GM06990 (cell line): ENCODE measurements at regions not wholly inside any gene's neighbourhood (a gene's known extent, or its start where the extent isn't known, plus 50 kb on each side); places are given as distances from the start of the nearest gene placed in this dataset.

ENCODE experiments used
- DNase-seq: peaks from one replicate; pipeline ENCODE4 v3.0.0-alpha.2; 2011; ENCODE audit not compliant: insufficient read length; ENCODE audit errors: extremely low read depth
- H3K27me3 ChIP-seq: replicated peaks from 2 replicates; pipeline ENCODE4 v1.6.0; 2011; ENCODE audit warnings: low read length; ENCODE audit not compliant: control insufficient read depth, insufficient read depth
- H3K36me3 ChIP-seq: 2 replicates; pipeline ENCODE4 v1.5.1; 2011; ENCODE audit warnings: low read length; ENCODE audit not compliant: control insufficient read depth, insufficient read depth
- H3K4me3 ChIP-seq: replicated peaks from 2 replicates; pipeline ENCODE4 v1.5.1; 2011; ENCODE audit warnings: low read depth, mild to moderate bottlenecking, control low read depth, low read length
- CTCF ChIP-seq: IDR thresholded peaks from 2 replicates; pipeline ENCODE4 v1.5.1; 2011; ENCODE audit warnings: low read length, control low read depth, mild to moderate bottlenecking, inconsistent platforms; ENCODE audit not compliant: insufficient read depth, poor library complexity, severe bottlenecking

GRCh38 chr2:11983401-11983800, 237.0 kb downstream of the LPIN1 start:
- H3K27me3 ChIP-seq, result no peaks in the 10 kb centered on the region
- DNase-seq, result no peak

GRCh38 chr2:11983870-11984269, 237.4 kb downstream of the LPIN1 start:
- Histone ChIP-seq H3K27me3 (no peaks in the 10 kb centered on the region), H3K36me3 (no peaks in the 10 kb centered on the region; the same call in none of the 2 replicates), H3K4me3 (no peak overlapping the region)
- TF ChIP-seq CTCF, result no peak
- DNase-seq, result no peak

More at GRCh38 chr2:11983401-11983800, 237.0 kb downstream of the LPIN1 start:
- no peaks in the 10 kb centered on the region; the same call in 1 of the 2 replicates for H3K36me3 ChIP-seq
- TF ChIP-seq CTCF, result no peak
- H3K4me3 ChIP-seq, result no peak overlapping the region

- no peak for TF ChIP-seq CTCF
- no peaks in the 10 kb centered on the region; the same call in none of the 2 replicates for H3K36me3 ChIP-seq
- no peak for DNase-seq
- no peaks in the 10 kb centered on the region for H3K27me3 ChIP-seq
- no peak overlapping the region for H3K4me3 ChIP-seq
These were observed 238.1 kb downstream of the LPIN1 start for GRCh38 chr2:11984316-11985158.

GRCh38 chr2:11985817-11986566, 239.6 kb downstream of the LPIN1 start:
- Histone ChIP-seq H3K36me3 (no peaks in the 10 kb centered on the region; the same call in none of the 2 replicates), H3K27me3 (no peaks in the 10 kb centered on the region), H3K4me3 (no peak overlapping the region)
- no peak for DNase-seq
- no peak for TF ChIP-seq CTCF

GRCh38 chr2:11987151-11987550, 240.7 kb downstream of the LPIN1 start:
- TF ChIP-seq CTCF, result no peak
- H3K4me3 ChIP-seq, result no peak overlapping the region
- no peaks in the 10 kb centered on the region for H3K27me3 ChIP-seq
- H3K36me3 ChIP-seq, result no peaks in the 10 kb centered on the region; the same call in 1 of the 2 replicates
- DNase-seq, result no peak
